ENCODE measurements at regions not wholly inside any gene's neighbourhood (a gene's known extent, or its start where the extent isn't known, plus 50 kb on each side); places are given as distances from the start of the nearest gene placed in this dataset.

GRCh38 chr11:70764356-70764905 is 366.1 kb downstream of the CTTN start:
- H3K9me3 ChIP-seq (ENCODE audit: control insufficient read depth, low read length, poor library complexity, severe bottlenecking): no peaks in the 10 kb centered on the region
- ATAC-seq: no peak
- no peaks in the 10 kb centered on the region for H3K36me3 Mint-ChIP-seq (ENCODE audit: low read depth)
- H3K4me1 Mint-ChIP-seq: peaks cover 2% of the 10 kb centered on the region
- no peak for DNase-seq
- H3K27ac Mint-ChIP-seq: no peak overlapping the region
- H3K4me3 Mint-ChIP-seq: no peak overlapping the region
- H3K27me3 Mint-ChIP-seq: peaks cover 15% of the 10 kb centered on the region

GRCh38 chr11:70766901-70767300 is 368.6 kb downstream of the CTTN start:
- no peak overlapping the region for H3K4me3 Mint-ChIP-seq
- H3K4me1 Mint-ChIP-seq: peaks cover 2% of the 10 kb centered on the region
- no peak for DNase-seq
- no peak for ATAC-seq
- no peaks in the 10 kb centered on the region for H3K9me3 ChIP-seq (ENCODE audit: control insufficient read depth, low read length, poor library complexity, severe bottlenecking)
- no peak overlapping the region for H3K27ac Mint-ChIP-seq
- H3K27me3 Mint-ChIP-seq: peaks cover 10% of the 10 kb centered on the region
- no peaks in the 10 kb centered on the region for H3K36me3 Mint-ChIP-seq (ENCODE audit: low read depth)

- H3K27ac Mint-ChIP-seq: no peak overlapping the region
- H3K4me1 Mint-ChIP-seq: peaks cover 2% of the 10 kb centered on the region
- no peak overlapping the region for H3K4me3 Mint-ChIP-seq
- H3K27me3 Mint-ChIP-seq: peaks cover 10% of the 10 kb centered on the region
- ATAC-seq (no peak), DNase-seq (no peak)
- no peaks in the 10 kb centered on the region for H3K36me3 Mint-ChIP-seq (ENCODE audit: low read depth)
- H3K9me3 ChIP-seq (ENCODE audit: control insufficient read depth, low read length, poor library complexity, severe bottlenecking): no peaks in the 10 kb centered on the region
Measured at GRCh38 chr11:70768346-70769095, 370.2 kb downstream of the CTTN start.

GRCh38 chr11:70769106-70769505 is 370.8 kb downstream of the CTTN start:
- Mint-ChIP-seq H3K27me3 (peaks cover 10% of the 10 kb centered on the region), H3K4me3 (no peak overlapping the region), H3K36me3 (ENCODE audit: low read depth) (no peaks in the 10 kb centered on the region), H3K27ac (no peak overlapping the region), H3K4me1 (peaks cover 2% of the 10 kb centered on the region)
- ATAC-seq: no peak
- DNase-seq: no peak
- no peaks in the 10 kb centered on the region for H3K9me3 ChIP-seq (ENCODE audit: control insufficient read depth, low read length, poor library complexity, severe bottlenecking)

- no peaks in the 10 kb centered on the region for H3K36me3 Mint-ChIP-seq (ENCODE audit: low read depth)
- ATAC-seq (no peak), DNase-seq (no peak)
- H3K27me3 Mint-ChIP-seq: peaks cover 10% of the 10 kb centered on the region
- no peaks in the 10 kb centered on the region for H3K9me3 ChIP-seq (ENCODE audit: control insufficient read depth, low read length, poor library complexity, severe bottlenecking)
- H3K4me3 Mint-ChIP-seq: no peak overlapping the region
- H3K4me1 Mint-ChIP-seq: peaks cover 2% of the 10 kb centered on the region
- no peak overlapping the region for H3K27ac Mint-ChIP-seq
Measured at GRCh38 chr11:70769521-70769920, 371.2 kb downstream of the CTTN start.

GRCh38 chr11:70771099-70771885 is 373.0 kb downstream of the CTTN start:
- Mint-ChIP-seq H3K27ac (no peak overlapping the region), H3K36me3 (ENCODE audit: low read depth) (no peaks in the 10 kb centered on the region), H3K4me3 (no peak overlapping the region), H3K4me1 (peaks cover 2% of the 10 kb centered on the region), H3K27me3 (peaks cover 10% of the 10 kb centered on the region)
- H3K9me3 ChIP-seq (ENCODE audit: control insufficient read depth, low read length, poor library complexity, severe bottlenecking): no peaks in the 10 kb centered on the region
- DNase-seq: no peak
- ATAC-seq: no peak

- DNase-seq: no peak
- Mint-ChIP-seq H3K4me1 (peaks cover 2% of the 10 kb centered on the region), H3K27me3 (no peaks in the 10 kb centered on the region), H3K36me3 (ENCODE audit: low read depth) (no peaks in the 10 kb centered on the region), H3K4me3 (no peak overlapping the region), H3K27ac (no peak overlapping the region)
- no peaks in the 10 kb centered on the region for H3K9me3 ChIP-seq (ENCODE audit: control insufficient read depth, low read length, poor library complexity, severe bottlenecking)
- no peak for ATAC-seq
Measured at GRCh38 chr11:70772950-70773349, 374.6 kb downstream of the CTTN start.

GRCh38 chr11:70775386-70776075 is 377.2 kb downstream of the CTTN start:
- Mint-ChIP-seq H3K4me3 (no peak overlapping the region), H3K27ac (no peak overlapping the region), H3K36me3 (ENCODE audit: low read depth) (no peaks in the 10 kb centered on the region), H3K4me1 (no peaks in the 10 kb centered on the region), H3K27me3 (no peaks in the 10 kb centered on the region)
- ATAC-seq (no peak), DNase-seq (no peak)
- no peaks in the 10 kb centered on the region for H3K9me3 ChIP-seq (ENCODE audit: control insufficient read depth, low read length, poor library complexity, severe bottlenecking)

GRCh38 chr11:70776914-70777532 is 378.7 kb downstream of the CTTN start:
- DNase-seq (no peak), ATAC-seq (no peak)
- H3K9me3 ChIP-seq (ENCODE audit: control insufficient read depth, low read length, poor library complexity, severe bottlenecking): no peaks in the 10 kb centered on the region
- no peak overlapping the region for H3K27ac Mint-ChIP-seq
- H3K27me3 Mint-ChIP-seq: no peaks in the 10 kb centered on the region
- no peak overlapping the region for H3K4me3 Mint-ChIP-seq
- H3K36me3 Mint-ChIP-seq (ENCODE audit: low read depth): no peaks in the 10 kb centered on the region
- H3K4me1 Mint-ChIP-seq: no peaks in the 10 kb centered on the region

GRCh38 chr11:70778883-70779282 is 380.6 kb downstream of the CTTN start:
- Mint-ChIP-seq H3K36me3 (ENCODE audit: low read depth) (no peaks in the 10 kb centered on the region), H3K27ac (no peak overlapping the region), H3K4me1 (no peaks in the 10 kb centered on the region), H3K27me3 (no peaks in the 10 kb centered on the region), H3K4me3 (no peak overlapping the region)
- ATAC-seq (no peak), DNase-seq (no peak)
- H3K9me3 ChIP-seq (ENCODE audit: control insufficient read depth, low read length, poor library complexity, severe bottlenecking): no peaks in the 10 kb centered on the region

GRCh38 chr11:70779433-70780245 is 381.3 kb downstream of the CTTN start:
- no peak overlapping the region for H3K27ac Mint-ChIP-seq
- DNase-seq (no peak), ATAC-seq (no peak)
- H3K27me3 Mint-ChIP-seq: no peaks in the 10 kb centered on the region
- no peak overlapping the region for H3K4me3 Mint-ChIP-seq
- no peaks in the 10 kb centered on the region for H3K4me1 Mint-ChIP-seq
- H3K36me3 Mint-ChIP-seq (ENCODE audit: low read depth): no peaks in the 10 kb centered on the region
- no peaks in the 10 kb centered on the region for H3K9me3 ChIP-seq (ENCODE audit: control insufficient read depth, low read length, poor library complexity, severe bottlenecking)

GRCh38 chr11:70780246-70780535 is 381.9 kb downstream of the CTTN start:
- Mint-ChIP-seq H3K36me3 (ENCODE audit: low read depth) (no peaks in the 10 kb centered on the region), H3K4me3 (no peak overlapping the region), H3K27me3 (no peaks in the 10 kb centered on the region), H3K27ac (no peak overlapping the region), H3K4me1 (no peaks in the 10 kb centered on the region)
- H3K9me3 ChIP-seq (ENCODE audit: control insufficient read depth, low read length, poor library complexity, severe bottlenecking): no peaks in the 10 kb centered on the region
- ATAC-seq (no peak), DNase-seq (no peak)

Measured in T-helper 17 cell (primary cell).